Activated T-cell treated with anti-CD3 and anti-CD28 coated beads for 4 hours (primary cell): ENCODE measurements at regions not wholly inside any gene's neighbourhood (a gene's known extent, or its start where the extent isn't known, plus 50 kb on each side); places are given as distances from the start of the nearest gene placed in this dataset.
A peak's percentile ranks its signal among the peaks of the same experiment; 100 is the strongest.

ENCODE experiments used
- DNase-seq: peaks from one replicate; pipeline ENCODE4 v3.0.0-alpha.2; 2020

GRCh38 chr1:83670909-83671565 is 327.9 kb downstream of the TTLL7 start:
- DNase-seq: no peak

DNA sequence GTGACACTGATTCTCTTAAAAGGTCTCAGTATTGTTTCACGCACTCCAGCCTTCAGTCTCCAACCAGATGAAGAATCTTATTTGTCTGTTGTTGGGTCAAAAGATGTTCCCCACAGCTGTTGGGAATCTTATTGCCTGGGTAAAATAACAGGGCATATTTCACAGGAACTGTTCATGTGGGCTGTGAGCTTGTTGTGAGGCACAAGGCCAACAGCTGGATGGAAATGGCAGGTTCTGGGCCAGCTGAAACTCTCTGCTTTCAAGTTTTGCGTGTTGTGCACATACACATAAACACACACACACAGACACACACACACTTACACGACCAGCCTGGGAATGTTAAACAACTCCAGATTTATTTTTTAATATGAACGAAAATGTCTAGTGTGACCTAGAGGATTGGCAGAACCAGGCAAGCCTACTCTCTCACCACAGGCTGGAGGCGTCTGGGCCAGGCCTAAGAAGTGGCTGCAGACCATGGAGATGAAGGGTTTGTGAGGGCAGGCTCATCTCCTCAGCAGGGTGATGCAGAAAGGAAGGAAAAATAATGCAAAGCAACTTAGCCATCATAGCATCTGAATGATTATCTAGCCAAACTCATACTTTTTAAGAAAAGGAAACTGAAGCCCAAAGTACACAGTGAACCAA is 357.0 kb downstream of the TTLL7 start:
- DNase-seq: no peak

DNA sequence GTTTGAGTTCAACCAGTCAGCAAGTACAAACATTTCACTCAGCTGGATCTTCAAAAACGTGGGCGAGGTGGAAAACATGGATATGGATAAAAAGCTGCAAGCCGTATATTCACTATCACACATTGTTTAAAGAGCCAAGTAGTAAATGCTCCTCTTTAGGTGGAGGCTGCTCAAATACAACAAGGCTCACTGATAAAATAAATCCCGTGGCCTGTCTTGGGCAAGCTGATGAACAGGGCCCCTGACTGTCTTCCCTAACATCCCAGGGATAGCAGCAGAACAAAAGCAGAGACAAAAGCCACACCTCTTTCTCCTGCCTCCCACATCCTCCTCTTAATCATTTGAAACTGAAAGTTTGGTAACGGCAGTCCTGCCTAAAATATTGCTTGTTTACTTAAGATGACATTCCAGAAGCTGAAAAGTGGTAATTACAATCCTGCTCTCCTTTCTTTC is 357.7 kb downstream of the TTLL7 start:
- DNase-seq: no peak

- DNase-seq: no peak
These were observed 359.1 kb downstream of the TTLL7 start for GRCh38 chr1:83639785-83640184.

DNA sequence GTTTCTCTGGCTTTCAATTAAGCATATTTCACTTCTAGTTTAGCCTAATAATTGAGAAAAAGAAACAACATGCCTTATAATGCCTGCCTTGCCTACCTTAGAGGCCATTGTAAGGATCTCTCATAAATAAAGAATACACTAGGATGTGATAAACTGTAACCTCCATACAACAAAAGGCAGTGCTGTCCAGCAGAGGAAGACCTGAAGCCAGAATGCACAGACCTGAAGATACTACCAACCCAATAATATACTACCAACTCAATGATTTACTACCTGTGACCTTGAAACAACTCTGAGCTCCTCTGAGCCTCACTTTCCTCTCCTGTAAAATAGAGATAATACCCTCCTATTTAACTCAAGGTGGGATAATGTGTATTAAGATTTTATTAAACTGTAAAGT is 361.3 kb downstream of the TTLL7 start:
- no peak for DNase-seq

DNA sequence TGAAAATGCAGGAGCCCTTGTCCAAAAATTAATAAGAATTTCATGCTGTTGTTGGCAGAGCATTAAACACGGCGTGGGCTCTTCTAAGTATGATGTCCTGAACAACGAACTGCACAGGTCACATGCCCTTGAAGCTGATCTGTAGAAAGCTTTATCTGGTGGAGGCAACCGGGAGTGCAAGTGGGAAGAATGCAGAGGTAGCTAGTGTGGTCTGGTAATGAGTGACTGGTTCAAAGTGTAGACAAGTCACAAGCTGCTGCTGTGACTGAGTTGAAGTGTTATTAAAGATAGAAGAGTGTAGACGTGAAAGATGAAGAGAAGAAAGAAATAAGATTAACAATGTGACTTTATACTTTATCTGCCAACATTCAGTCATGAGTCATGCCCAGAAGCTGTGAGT is 361.9 kb downstream of the TTLL7 start:
- no peak for DNase-seq

- DNase-seq: no peak
These were observed 366.0 kb downstream of the TTLL7 start for GRCh38 chr1:83632906-83633305.

DNA sequence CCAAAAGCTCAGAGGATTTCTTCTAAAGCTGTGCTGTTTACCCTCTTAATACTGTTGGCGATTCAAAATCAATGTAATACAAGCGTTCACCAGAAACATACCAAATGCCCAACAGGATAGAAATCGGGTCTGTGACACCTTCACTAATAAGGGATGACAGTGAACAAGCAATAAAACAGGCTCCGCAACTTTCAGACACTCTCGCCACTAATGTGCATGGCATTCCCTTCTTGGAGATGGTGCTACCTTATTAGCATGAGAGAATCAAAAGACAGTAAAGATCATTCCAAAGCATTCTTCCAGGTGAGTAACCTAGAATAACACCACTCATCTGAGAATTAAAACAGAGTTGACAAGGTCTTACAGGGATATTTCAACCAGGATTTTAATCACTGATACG is 367.1 kb downstream of the TTLL7 start:
- DNase-seq: no peak

- DNase-seq: no peak
These were observed 371.9 kb downstream of the TTLL7 start for GRCh38 chr1:83627045-83627444.

- no peak for DNase-seq
These were observed 372.3 kb downstream of the TTLL7 start for GRCh38 chr1:83626603-83627002.

DNA sequence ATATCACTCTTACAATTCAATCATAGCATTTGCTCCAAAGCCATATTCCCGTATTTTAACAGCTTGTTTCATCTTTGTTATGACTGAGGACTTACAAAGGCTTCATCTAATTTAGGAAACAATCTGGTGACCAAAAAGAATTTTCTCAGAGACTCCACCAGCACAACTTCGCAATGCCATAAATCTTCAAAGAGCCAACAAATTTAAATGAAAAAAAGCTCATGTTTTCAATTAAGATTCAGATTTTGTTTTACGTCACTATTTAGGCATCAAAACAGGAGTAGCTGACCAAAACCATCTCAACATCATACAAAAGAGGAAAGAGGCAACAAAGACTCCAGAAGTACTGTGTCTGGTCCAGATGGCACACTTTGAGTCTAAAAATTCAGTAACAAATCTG is 373.3 kb downstream of the TTLL7 start:
- DNase-seq: no peak

DNA sequence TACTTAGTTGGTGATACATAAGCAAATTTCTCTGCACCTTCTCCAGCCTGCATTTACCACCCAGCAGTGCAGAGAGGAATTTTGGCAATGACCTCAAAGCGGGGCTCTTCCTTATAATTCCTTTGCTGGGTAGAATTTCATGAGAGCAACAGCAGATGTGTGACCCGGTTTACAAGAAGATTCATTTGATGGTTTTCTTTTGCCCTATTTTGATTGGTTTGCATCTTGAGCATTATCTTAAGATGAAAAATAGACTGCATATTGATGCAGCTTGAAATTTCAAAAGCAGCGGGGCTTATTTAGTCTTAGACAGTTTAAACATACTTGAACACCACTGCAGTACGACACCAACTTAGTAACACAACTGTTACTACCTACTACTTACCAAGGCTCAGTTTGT is 378.9 kb downstream of the TTLL7 start:
- DNase-seq: no peak

DNA sequence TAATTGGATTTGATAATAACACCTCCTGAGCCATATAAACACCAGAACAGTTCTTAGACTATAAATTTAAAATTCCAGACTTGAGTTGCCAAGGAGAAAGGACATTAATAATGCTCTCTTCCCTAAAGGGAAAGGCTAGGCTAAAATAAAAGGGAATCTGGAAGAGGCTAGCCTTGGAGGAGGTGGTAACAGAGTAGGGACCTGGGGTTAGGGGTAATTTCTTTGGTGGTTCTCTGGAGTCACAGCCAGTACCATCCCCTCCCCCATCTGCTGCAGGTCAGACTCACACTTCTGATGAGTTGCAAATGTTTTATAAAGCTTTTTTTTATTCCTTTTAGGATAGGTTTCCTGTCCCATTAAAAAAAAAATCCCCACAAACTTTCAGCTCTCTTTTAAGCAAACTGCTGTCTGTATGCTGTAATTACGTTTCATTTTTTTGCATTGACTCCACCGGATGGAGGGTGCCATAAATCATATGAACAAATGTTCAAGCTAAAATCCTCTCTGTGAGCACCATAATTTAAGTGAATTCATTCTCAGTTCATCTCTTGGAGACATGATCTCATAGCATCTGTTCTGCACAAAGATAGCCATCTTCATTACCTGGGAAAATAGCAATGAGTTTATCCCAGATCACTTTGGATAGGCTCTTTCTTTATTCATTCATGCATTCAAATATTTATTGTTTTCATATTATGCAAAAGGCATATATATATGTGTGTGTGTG is 379.6 kb downstream of the TTLL7 start:
- no peak for DNase-seq

- no peak for DNase-seq
These were observed 381.0 kb downstream of the TTLL7 start for GRCh38 chr1:83617883-83618282.

- no peak for DNase-seq
These were observed 383.6 kb downstream of the TTLL7 start for GRCh38 chr1:83615370-83615769.

- DNase-seq: no peak
These were observed 392.4 kb downstream of the TTLL7 start for GRCh38 chr1:83606416-83606955.

DNA sequence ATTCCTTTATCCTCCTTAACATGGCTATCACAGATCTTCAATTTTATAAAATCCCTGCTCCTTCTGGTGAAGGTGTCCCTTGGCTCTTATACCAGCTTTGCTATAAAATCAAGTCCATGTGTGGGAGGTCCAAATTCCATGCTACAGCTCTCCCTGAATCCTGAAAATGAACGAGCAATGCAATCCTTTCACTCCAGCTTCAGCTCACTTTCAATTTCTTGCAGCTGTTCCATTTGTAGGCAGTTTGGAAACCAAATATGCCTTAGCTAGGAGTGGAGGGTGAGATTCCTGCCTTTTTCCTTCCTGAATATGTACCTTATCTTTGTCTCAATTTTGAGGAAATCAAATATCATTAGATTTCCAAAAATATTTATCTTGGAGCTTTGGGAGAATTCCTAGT is 402.6 kb downstream of the TTLL7 start:
- DNase-seq: no peak

DNA sequence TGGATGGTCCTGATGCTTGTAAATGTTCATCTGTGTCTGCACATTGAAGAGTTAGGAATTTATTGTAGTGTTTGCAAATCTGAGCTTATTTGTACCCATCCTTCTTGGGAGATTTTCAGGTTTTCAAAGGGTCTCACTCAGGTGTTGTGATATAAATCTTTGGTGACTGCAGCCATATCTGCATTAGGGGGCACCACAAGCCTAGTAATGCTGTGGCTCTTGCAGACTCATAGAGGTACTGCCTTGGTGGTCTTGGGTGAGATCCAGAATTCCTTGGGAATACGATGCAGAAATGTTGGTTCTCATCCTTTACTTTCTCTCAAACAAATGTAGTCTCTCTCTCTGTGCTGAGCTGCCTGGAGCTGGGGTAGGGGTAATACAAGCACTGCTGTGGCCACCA is 405.9 kb downstream of the TTLL7 start:
- no peak for DNase-seq

DNA sequence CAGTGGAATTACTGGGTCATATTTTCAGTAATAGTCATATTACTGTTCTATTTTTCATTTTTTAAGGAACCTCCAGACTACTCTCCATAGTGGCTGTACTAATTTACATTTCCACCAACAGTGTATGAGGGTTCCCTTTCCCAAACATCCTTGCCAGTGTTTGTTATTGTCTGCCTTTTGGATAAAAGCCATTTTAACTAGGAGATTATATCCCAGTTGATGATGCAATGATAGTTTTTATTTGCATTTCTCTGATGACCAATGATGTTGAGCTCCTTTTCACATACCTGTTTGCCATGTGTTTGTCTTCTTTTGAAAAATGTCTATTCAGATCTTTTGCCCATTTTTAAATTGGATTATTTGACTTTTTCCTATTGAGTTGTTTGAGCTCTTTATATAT is 410.8 kb downstream of the TTLL7 start:
- DNase-seq: no peak

GRCh38 chr1:83583351-83584014 is 415.4 kb downstream of the TTLL7 start:
- DNase-seq: peak; percentile 8

DNA sequence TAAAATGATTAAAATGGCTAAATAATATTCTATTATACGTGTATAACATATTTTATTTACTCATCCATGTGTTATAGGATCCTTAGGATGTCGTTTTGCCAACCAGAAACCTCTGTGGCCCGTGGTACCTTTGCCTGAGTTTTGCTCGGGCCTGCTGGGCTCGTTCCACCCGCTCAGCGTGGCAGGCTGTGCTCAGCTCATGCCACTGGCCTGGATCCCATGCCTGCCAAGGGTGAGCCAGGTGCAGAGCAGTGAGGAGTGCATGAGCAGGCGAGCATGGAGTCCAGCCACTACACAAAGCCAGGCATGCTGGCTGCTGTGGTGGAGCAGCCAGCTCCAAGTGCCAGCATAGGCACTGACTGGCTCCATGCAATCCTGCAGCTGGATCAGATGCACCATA is 417.2 kb downstream of the TTLL7 start:
- no peak for DNase-seq

- DNase-seq: no peak
These were observed 424.1 kb downstream of the TTLL7 start for GRCh38 chr1:83574791-83575190.

GRCh38 chr1:83573776-83574175 is 425.2 kb downstream of the TTLL7 start:
- DNase-seq: no peak
